ENCODE measurements at regions not wholly inside any gene's neighbourhood (a gene's known extent, or its start where the extent isn't known, plus 50 kb on each side); places are given as distances from the start of the nearest gene placed in this dataset.

DNA sequence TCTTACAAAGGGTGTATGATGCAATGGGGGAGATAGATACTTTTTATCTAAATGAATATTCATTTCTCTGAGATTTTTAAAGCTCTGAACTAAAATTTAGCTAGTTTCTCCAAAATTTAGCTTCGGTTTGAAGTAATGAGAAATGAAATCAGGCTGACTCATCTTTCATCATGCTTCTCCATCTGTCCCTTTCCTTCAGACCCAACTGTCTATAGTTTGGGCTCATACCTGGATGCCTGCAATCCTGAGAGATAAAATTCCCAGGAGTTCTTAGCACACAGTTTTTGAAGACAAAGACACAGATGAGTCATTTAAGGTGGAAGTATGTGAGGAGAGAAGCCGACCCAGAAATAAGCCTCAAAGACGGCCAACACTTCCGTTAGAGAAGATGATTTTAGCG, 336.4 kb upstream of the CDH20 start:
- H3K79me2 ChIP-seq (ENCODE audit: control insufficient read depth in 1 of 2, insufficient read depth in 2 of 2, low read length in 2 of 2) = no peaks in the 10 kb centered on the region
- H2BK12ac ChIP-seq (ENCODE audit: low read depth, low read length) = no peak overlapping the region
- H3K4me1 ChIP-seq (replicated peaks in 1 of 4; ENCODE audit: control insufficient read depth in 3 of 4, insufficient read depth in 4 of 4, low read length in 3 of 4) = no peaks in the 10 kb centered on the region
- no peak overlapping the region for H4K5ac ChIP-seq (ENCODE audit: insufficient read length, low read depth, low read length)
- no peak for DNase-seq (ENCODE audit: low read depth in 1 of 2, low spot score in 2 of 2)
- H4K91ac ChIP-seq (replicated peaks; ENCODE audit: insufficient read length, low read length) = no peak overlapping the region
- 92% methylated on average over 5 of the region's 5 CpGs; no CpG with 5 or more reads in 1 of the 2 experiments for WGBS, 2 experiments (ENCODE audit: extremely low coverage in 1 of 2, insufficient coverage in 1 of 2, insufficient read length in 1 of 2, insufficient replicate concordance in 2 of 2, low coverage in 1 of 2, low lambda C conversion rate in 2 of 2, missing lambda C conversion rate in 1 of 2)
- H2BK20ac ChIP-seq (ENCODE audit: low read length) = no peak overlapping the region
- no peak overlapping the region for H2BK120ac ChIP-seq (replicated peaks; ENCODE audit: low read depth, low read length)
- no peak overlapping the region for H3K9ac ChIP-seq (replicated peaks in 1 of 4; ENCODE audit: extremely low read depth in 1 of 4, low read depth in 3 of 4, low read length in 3 of 4)
- no peaks in the 10 kb centered on the region for H3K27me3 ChIP-seq (replicated peaks in 1 of 4; ENCODE audit: control insufficient read depth in 3 of 4, extremely low read depth in 1 of 4, insufficient read depth in 3 of 4, low read length in 3 of 4)
- H2AK5ac ChIP-seq (ENCODE audit: low read depth, low read length) = no peak overlapping the region
- no peaks in the 10 kb centered on the region for H3K79me1 ChIP-seq (ENCODE audit: low read depth, low read length)
- no peak overlapping the region for H4K8ac ChIP-seq (ENCODE audit: extremely low read depth, insufficient read depth, low read length)
- H3K4me3 ChIP-seq (ENCODE audit: extremely low read depth in 1 of 4, insufficient read depth in 2 of 4, low read depth in 3 of 4, low read length in 4 of 4) = no peak overlapping the region
- H2BK5ac ChIP-seq (ENCODE audit: low read depth, low read length) = no peak overlapping the region
- POLR2A ChIA-PET (ENCODE audit: partially characterized antibody) = interaction anchor here (0.6 kb wide), 1 partner anchor 73 kb away, joined by 3 read pairs; no protein-coding TSS in a partner anchor
- H3K23me2 ChIP-seq (ENCODE audit: low read depth, low read length) = no peaks in the 10 kb centered on the region
- FAIRE-seq = no peak
- H3K23ac ChIP-seq (ENCODE audit: insufficient read length) = no peak overlapping the region
- H3K36me3 ChIP-seq (ENCODE audit: control insufficient read depth in 2 of 4, insufficient read depth in 4 of 4, low read length in 3 of 4) = no peaks in the 10 kb centered on the region
- no peak overlapping the region for H3K14ac ChIP-seq (ENCODE audit: insufficient read length)
- no peak overlapping the region for H3K4ac ChIP-seq (replicated peaks; ENCODE audit: insufficient read length, low read depth, low read length)
- H4K20me1 ChIP-seq (replicated peaks in 1 of 2; ENCODE audit: control insufficient read depth in 1 of 2, insufficient read depth in 2 of 2, low read length in 2 of 2) = no peaks in the 10 kb centered on the region
- no peak overlapping the region for H3K4me2 ChIP-seq (ENCODE audit: insufficient read depth in 1 of 2, low read depth in 2 of 2, low read length in 2 of 2)
- H3K27ac ChIP-seq (ENCODE audit: low read depth, low read length) = no peak overlapping the region
- H2BK15ac ChIP-seq (ENCODE audit: low read length) = no peak overlapping the region
- H3K18ac ChIP-seq (ENCODE audit: extremely low read depth, low read length) = no peak overlapping the region
- H3K9me3 ChIP-seq (ENCODE audit: insufficient read depth in 2 of 2, low read depth in 1 of 2, low read length in 1 of 2) = peaks cover 4 to 5% of the 10 kb centered on the region in 2 experiments; a peak in 2 of 4 replicates
- no peak overlapping the region for H3K56ac ChIP-seq (replicated peaks; ENCODE audit: insufficient read length, low read depth, low read length)
- H2AFZ ChIP-seq (ENCODE audit: low read length) = no peak overlapping the region
- no peak for TF ChIP-seq SIX5 (IDR thresholded peaks at IDR 0.05; ENCODE audit: low read depth, low read length)
- CTCF ChIA-PET (ENCODE audit: partially characterized antibody) = interaction anchor here (1.2 kb wide), 1 partner anchor 15 kb away, joined by 3 read pairs; no protein-coding TSS in a partner anchor

All from H1 (cell line).